Endometrial microvascular endothelial cells (primary cell): ENCODE measurements at regions not wholly inside any gene's neighbourhood (a gene's known extent, or its start where the extent isn't known, plus 50 kb on each side); places are given as distances from the start of the nearest gene placed in this dataset.

Experiments used
- in situ Hi-C: cut with HindIII; loops from 2 replicates; pipeline ENCODE4 v1.10.0; 2017; ENCODE audit warnings: low sequenced_read_pairs, low pct_unique_long_range_greater_than_20kb; ENCODE audit errors: inconsistent ontology term

DNA sequence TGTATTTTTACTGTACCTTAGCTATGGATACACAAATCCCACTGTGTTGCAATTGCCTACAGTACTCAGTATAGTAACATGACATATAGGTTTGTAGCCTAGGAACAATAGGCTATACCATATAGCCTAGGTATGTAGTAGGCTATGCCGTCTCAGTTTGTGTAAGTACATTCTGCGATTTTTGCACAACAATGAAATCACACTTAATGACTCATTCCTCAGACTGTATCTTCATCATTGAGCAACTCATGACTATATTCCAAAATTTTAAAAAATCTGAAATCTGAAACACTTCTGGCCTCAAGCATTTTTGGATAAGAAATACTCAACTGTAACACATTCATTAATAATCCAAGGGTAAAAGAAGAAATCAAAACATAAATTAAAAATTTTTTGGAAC is 666.8 kb upstream of the GRAMD2B start:
- in situ Hi-C loops: no loop called here

DNA sequence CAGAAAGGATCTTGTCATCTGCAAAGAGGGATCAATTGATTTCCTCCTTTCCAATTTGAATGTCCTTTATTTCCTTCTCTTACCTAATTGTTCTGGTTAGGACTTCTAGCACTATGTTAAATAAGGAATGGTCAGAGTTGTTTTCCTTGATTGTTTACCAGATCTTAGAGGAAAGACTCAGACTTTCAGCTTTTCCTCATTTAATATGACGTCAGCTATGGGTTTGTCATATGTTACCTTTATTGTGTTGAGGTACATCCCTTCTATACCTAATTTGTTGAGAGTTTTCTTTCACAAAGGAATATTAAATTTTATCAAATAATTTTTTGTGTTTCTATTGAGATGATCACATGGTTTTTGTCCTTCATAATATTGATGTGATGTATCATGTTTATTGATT is 656.5 kb upstream of the GRAMD2B start:
- in situ Hi-C loops: no loop called here

DNA sequence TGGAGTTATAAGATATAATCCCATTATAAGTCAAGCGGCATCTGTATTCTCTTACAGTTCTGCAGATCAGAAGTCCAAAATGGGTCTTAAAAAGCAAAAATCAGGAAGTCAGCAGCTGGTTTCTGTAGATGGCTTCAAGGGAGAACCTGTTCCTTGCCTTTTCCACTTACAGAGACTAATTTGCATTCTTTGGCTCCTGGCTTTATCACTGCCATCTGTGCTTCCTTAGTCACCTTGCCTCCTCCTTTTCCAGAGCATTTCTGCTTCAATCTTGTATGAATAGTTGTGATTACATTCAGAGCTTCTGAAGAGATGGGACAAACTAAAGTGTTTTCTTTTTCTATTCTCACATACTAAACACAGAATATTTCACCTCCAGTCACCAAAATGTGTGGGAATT is 647.3 kb upstream of the GRAMD2B start:
- in situ Hi-C loops: no loop called here

DNA sequence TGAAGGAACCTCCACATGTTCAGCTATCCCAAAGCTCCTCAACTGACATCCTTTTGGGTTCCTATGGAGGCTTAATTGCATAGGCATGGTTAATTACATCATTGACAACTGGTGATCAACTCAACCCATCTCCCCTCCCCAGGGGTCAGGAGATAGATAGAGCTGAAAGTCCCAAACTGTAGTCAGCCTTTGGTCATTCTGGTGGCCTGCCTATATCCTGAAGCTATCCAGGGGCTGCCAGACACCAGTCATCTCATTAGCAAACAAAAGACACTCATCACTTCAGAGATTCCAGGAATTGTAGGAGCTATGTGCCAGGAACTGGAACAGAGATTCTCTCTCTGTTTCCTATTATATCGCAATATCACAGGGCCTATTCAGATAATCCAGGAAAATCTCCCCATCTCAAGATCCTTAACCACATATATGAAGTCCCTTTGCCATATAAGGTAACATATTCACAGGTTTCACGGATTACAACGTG is 646.5 kb upstream of the GRAMD2B start:
- in situ Hi-C loops: no loop called here

DNA sequence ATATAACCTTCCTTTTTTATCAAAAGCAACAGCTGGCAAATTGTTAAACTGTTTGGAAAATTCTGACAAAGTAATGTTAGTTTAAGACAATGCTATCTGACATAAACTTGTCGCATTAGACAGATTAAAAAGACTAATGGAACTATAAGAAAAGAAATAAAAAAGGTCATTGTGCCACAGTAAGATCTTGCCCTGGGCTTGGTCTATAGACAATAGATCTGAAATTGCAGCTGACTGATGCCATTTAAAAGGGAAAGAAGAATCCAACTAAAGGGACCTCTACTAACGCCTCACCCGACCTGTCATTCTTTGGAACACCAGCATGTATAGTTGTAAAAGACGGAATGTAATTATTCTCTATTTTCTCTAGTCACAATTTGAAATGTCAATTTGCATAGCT is 644.4 kb upstream of the GRAMD2B start:
- in situ Hi-C loops: no loop called here

DNA sequence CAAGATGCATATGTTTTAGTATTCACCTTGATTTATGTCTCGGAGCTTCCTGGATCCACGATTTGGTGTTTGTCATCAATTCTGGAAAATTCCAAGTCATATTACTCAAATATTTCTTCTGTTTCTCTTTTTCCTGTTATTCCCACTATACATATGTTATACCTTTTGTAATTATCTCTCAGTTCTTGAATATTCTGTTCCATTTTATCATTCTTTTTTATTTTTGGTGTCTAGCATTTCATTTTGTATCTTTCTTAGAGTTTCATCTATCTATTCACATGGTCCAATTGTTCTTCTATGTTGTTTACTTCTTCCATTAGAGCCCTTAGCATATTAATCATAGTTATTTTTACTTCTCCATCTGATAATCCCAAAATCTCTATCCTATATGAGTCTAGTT is 637.8 kb upstream of the GRAMD2B start:
- in situ Hi-C loops: no loop called here

DNA sequence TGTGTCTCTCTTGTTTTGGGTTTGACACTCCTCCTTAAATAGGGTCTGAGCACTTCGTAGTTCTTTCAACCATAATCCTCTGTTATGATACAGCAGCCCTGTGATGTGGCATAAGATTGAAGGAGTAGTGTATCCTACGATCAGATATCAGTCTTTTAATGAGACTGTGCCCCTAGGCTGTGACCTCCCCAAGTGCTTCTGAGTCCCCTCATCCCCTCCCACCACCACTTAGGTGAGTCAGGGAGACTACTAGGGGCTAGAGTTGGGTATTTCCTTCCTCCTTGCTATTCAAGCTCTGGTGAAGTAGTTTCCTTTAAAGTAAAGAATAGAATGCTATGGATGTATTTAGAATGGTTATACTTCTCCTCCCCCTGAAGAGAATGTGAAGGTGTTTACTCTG is 637.2 kb upstream of the GRAMD2B start:
- in situ Hi-C loops: no loop called here

DNA sequence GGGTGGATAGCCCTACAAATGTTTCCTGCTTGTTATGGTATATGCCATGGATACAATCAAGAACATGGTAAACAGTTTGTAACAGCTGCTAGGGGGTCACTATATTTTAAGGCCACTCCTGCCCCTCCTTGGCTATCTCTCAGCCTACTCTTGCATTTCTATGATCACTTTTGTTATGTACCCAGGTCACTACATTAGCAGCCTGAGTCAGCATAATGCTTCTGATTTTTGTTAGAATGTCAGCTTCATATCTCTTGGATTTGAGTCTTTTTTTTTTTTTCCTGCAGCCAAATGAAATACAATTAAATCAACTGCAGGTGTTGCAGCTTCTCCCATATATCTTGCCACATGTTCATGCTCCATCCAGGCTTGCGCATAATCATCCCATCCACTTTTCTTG is 629.7 kb upstream of the GRAMD2B start:
- in situ Hi-C loops: no loop called here

DNA sequence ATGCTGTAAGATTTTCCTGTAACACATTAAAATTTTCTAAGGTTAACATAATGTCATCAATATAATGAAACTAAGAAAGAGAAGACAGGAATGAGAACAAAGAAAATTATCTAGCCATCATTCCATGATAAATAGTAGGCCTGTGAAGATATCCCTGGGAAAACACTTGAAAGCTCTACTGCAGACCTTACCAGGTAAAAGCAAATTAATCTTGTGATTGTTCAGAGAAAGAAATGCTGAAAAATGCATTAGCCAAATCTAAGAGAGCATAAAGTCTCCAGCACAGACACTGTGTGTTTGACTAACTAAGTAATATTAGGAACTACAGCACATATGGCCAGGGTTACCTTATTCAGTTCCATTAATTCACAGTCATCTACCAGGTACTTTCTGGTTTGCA is 628.3 kb upstream of the GRAMD2B start:
- in situ Hi-C loops: no loop called here

DNA sequence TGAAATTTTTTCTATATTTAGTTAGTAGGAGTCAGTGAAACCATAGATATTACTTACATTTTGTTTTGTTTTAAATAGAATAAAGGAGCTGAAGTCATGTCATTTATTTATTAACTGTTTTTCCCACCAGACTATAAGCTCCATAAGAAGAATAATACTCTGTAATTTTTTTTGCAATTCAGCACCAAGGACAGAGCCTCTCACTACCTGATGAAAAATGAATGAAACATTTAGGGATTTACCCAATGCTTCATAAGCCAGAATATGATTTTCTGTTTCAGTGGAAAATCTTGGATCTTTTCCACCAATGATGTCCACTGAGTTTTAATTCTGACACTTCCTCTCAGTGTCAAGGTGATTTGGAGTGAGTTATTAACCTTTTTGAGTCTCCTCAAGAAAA is 624.9 kb upstream of the GRAMD2B start:
- in situ Hi-C loops: no loop called here

DNA sequence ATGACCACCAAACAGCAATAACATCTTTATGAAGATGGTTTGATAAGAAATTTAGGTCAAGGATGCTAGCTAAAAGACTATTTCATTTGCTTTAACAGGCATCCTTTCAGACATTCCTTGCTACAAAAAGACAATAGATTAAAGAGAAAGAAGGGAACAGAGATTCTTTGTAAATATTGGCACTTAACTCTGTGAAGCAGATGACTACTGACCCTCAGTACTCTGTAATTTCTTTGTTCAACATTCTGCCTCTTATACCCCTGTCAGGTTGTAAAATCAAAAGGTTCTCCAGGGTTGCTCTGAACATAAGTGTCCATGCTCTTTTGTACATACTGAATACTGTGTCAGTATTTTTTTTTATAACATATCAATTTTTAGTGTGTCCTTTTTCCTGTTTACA is 610.6 kb upstream of the GRAMD2B start:
- in situ Hi-C loops: no loop called here

DNA sequence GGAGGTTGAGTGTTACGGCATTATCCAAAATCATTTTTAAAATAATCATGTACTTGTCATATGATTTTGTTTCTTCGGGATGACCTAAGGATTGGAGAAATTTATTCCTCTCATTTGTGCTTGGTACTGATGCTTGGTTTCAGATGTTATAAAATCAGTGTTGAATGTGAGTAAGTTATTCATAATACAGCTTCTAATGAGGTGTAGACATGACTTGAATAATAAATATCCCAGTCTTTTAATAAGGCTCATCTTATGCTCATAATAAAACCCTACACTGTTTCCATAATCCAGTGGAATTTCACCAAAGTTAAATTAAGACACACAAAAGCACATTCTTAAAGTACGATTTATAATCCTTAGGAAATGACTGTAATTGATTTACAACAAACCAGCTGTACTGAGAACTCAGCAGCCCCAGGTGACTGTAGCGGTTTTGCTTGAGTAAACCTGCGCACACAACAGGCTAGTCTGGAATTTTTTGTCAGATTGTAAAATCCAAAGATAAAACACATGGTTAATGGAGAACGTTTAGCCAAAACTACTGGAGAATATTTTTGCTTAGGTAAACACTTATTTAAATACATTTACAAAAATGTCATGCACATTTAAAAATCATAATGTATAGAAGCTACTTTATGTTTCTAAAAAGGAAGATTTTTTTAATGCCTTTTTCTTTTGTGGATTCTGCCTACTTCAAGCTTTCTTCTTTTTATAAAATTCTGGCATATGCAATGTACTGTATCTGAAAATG is 609.8 kb upstream of the GRAMD2B start:
- in situ Hi-C loops: no loop called here

DNA sequence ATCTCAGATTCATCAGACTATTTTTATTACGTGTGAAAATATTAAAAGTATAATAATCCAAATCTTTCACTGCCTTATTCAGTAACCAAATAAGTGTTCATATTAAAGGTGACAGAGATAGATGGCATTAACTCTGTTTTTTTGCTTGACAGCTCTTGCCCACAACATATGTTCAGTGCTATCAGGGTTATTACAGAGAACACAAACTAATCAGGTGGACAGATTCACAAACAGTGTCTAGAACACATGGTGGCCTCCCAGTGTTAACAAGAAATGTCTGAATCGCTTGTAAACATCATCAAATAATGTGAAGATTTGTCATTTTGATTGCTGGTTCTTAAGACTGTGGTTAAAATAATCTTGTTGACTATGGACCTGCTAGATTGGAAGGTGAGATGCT is 609.1 kb upstream of the GRAMD2B start:
- in situ Hi-C loops: no loop called here

DNA sequence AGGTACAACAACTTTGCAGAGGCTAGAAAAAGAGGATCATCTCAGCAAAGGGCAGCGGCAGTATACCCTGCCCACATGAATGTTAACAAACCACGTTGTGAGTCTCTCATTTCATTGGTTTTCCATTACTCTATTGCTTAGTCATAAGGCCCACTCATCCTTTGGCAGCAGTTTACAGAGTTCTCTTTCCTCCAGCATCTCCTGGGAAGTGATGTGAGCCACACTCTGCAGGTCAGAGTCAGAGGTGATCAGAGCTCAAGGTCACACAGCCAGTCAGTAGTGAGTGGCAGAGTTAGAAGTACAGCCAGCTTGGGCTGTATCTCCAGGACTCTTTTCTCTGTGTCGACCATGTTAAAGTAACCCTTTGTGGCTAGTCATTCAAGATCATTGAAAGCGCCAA is 599.6 kb upstream of the GRAMD2B start:
- in situ Hi-C loops: no loop called here

DNA sequence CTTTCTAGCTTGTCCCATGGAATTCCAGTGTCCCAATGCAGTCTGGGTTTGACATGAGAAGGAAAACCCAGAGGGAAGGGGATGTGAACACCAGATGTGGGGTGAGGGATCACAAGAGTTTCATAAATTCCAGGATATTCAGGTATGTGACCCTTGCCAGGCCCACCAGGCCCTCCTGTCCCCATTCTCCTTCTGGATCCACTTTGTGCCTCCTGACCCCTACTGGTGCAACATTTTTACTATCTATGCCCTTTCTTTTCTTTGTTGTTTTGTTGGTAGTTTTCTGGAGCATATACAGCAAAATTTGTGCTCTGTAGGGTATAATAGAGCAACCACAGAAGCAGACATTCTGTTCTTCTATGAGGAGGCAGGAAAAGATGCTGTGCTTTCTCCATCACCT is 597.0 kb upstream of the GRAMD2B start:
- in situ Hi-C loops: no loop called here

DNA sequence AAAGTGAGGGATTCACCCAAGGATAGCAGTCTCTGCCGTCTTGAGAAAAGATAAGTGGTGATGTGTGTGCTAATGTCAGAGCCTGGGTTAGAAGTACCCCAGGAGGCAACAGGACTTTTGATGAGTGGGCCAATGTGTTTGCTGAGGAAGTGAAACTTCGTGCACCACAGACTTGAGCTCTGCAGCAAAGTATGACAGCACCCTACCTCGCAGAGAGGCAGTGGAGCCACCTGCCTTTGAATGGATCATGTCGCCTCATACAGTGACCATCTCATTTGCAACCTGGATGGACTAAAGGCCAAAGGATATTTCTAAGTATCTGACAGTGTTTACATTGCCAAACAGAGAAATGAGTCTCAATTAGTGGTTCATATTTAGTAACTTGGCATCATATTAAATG is 593.9 kb upstream of the GRAMD2B start:
- in situ Hi-C loops: no loop called here

DNA sequence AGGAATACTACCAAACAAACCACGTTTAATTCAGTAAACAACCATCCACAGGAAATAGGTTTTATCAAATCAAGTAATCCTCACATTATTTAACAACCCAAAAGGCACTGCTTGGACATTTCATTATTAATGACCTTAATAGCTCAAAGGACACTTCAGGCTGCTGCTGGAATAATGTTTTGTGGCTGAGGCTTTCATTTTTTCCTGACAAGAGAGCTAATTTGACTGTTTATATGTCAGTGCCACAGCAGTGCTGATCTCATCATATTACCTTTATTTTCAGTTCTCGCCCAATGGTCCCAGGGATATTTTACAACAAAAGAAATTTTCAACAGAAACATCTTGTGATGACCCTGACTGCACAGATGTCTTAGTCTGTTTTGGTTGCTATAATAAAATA is 589.8 kb upstream of the GRAMD2B start:
- in situ Hi-C loops: loop anchor here (10.0 kb wide), 1 partner anchor 1229 kb away; no protein-coding TSS in a partner anchor

DNA sequence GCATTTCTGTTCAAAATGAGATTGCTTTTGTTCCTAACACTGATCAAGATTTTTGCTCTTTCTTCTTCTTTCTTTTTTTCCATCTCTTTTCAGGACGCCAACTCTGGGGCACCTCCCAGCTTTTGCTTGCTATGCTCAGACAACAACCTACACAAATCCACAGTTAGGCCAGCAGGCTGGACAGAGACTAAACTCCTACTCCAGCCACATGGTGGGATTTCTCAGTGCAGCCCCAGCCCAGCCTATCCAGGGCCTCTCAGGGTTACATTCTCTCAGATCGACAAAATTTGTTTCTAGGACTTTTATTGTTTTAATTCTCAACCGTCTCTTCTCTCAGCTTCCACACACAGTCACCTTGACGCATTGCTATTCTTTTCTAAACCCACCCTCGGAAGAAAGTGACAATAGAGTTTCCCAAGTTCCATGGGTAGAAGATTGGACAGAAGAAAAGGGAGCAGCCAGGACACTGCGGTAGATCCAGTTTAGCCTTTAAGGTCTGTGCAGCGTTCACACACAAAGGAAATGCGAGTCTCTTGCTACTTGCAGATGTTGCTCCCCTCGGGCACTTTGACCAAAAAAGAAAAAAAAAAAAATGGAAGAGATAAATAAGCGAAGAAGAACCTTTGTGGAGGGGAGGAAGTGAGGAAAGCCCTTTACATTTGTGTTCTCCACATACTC is 588.6 kb upstream of the GRAMD2B start:
- in situ Hi-C loops: loop anchor here (10.0 kb wide), 1 partner anchor 1230 kb away; no protein-coding TSS in a partner anchor

DNA sequence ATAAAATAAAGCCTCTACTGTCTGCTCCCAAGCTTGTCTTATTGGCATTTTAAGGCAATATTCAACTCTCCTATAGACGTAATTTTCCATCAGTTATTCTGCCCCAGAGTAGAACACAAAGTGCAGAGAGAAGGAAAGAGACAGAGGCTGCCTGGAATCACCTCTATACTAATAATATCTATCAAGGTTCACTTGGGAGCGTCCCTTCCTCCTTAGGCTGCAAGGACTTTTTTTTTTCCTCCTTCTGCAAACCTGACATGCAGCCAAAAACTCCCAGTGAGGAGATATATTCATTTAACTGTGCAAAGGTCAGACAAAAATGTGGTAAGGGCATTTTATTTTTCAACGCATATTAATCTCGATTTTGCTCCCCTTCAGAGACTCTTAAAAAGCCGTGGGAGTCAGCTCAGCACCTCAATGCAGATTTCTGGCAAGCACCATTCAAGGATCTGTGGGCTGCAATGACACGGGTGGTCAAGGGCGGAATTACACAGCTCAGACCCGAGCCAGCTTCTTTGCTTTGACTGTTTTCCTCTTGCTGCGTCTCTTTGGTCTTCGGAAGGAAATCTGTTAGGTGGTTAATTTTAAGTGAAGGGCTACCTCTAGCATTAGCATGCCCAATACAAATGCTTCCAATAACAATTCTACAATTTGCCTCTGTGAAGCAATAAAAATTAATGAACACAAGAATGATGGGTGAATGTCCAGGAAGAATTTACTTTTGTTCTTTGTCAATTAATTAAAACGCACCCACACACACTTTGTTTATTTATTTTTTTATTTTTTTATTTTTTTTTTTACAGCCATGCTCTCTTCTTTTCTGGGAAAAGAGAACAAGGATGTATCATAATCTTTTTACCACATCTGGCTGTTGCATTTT is 587.7 kb upstream of the GRAMD2B start:
- in situ Hi-C loops: loop anchor here (10.0 kb wide), 1 partner anchor 1231 kb away; no protein-coding TSS in a partner anchor
